ENCODE measurements at regions not wholly inside any gene's neighbourhood (a gene's known extent, or its start where the extent isn't known, plus 50 kb on each side); places are given as distances from the start of the nearest gene placed in this dataset.

DNA sequence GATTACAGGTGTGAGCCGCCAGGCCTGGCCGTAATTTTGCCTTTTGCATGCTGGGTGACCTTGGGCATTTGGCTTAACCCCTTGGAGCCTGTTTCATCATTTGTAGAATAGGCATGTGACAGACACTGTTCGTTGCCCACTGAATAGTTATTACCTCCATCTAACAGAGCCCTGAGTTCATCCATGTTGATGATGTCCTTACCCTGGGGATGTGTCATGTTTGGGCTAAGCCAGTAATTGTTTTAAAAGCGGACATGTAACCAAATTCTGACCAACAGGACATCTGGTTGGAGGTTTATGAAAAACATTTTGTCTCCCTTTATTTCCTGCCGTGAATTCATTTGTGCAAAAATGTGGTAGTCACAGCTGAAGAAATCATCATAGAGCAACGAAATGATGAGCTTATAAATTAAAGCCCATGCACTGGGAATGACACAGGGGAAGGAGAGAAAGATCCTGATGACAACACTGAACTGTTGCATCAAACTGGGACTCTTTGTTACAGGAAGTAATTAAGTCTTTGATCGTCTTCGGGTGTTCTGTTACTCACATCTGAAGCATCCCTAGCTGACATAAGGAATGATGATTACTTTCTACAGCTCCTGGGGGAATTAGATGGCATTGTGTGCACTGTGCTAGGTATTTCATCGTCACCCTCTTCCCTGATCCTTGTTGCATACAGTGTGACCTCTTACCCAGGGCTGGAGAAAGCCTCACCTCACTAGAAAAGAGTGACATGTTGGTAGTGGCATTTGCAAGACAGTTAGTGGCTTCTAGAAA is 117.8 kb downstream of the FGF18 start:
- intact Hi-C loops (cut with DNase I): no loop called here
- H3K36me3 ChIP-seq: no peaks in the 10 kb centered on the region
- ATAC-seq: peak in 1 of 8 donors; percentile 33
- 61 to 74% methylated on average over 9 of the region's 9 CpGs for WGBS, 2 donors
- no peaks in the 10 kb centered on the region for H3K27me3 ChIP-seq
- TF ChIP-seq, protein P1, sequence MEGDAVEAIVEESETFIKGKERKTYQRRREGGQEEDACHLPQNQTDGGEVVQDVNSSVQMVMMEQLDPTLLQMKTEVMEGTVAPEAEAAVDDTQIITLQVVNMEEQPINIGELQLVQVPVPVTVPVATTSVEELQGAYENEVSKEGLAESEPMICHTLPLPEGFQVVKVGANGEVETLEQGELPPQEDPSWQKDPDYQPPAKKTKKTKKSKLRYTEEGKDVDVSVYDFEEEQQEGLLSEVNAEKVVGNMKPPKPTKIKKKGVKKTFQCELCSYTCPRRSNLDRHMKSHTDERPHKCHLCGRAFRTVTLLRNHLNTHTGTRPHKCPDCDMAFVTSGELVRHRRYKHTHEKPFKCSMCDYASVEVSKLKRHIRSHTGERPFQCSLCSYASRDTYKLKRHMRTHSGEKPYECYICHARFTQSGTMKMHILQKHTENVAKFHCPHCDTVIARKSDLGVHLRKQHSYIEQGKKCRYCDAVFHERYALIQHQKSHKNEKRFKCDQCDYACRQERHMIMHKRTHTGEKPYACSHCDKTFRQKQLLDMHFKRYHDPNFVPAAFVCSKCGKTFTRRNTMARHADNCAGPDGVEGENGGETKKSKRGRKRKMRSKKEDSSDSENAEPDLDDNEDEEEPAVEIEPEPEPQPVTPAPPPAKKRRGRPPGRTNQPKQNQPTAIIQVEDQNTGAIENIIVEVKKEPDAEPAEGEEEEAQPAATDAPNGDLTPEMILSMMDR (IDR thresholded peaks at IDR 0.05): no peak
- H3K9me3 ChIP-seq: no peaks in the 10 kb centered on the region
- no peak for DNase-seq
- no peak overlapping the region for H3K4me3 ChIP-seq
- H3K27ac ChIP-seq: no peak overlapping the region
- H3K4me1 ChIP-seq: peaks cover 0 to 14% (median 0%) of the 10 kb centered on the region in 9 donors

GRCh38 chr5:171537923-171538537 is 118.6 kb downstream of the FGF18 start:
- intact Hi-C loops (cut with DNase I): no loop called here

DNA sequence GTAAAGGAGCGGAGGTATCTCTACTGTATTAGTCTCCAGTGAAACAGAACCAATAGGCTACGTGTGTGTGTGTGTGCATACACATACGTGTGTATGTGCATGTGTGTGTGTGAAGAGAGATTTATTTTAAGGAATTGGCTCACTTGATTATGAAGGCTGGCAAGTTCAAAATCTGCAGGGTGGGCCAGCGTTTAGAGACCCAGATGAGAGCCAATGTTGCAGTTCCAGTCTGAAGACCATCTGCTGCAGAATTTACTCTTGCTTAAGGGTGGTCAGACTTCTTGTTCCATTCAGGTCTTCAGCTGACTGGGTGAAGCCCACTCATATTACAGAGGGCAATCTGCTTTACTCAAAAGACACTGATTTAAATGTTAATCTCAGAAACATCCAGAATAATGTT is 119.2 kb downstream of the FGF18 start:
- no peak overlapping the region for H3K4me3 ChIP-seq
- no peaks in the 10 kb centered on the region for H3K36me3 ChIP-seq
- peaks cover 0 to 24% (median 0%) of the 10 kb centered on the region in 9 donors for H3K4me1 ChIP-seq
- ATAC-seq (no peak), DNase-seq (no peak)
- H3K27me3 ChIP-seq: no peaks in the 10 kb centered on the region
- TF ChIP-seq, protein P1 (IDR thresholded peaks at IDR 0.05): no peak
- 86 to 90% methylated on average over 4 of the region's 4 CpGs for WGBS, 2 donors
- H3K27ac ChIP-seq: no peak overlapping the region
- intact Hi-C loops (cut with DNase I): no loop called here
- no peaks in the 10 kb centered on the region for H3K9me3 ChIP-seq

More at GRCh38 chr5:171537923-171538537, 118.6 kb downstream of the FGF18 start:
- TF ChIP-seq, protein P1 (IDR thresholded peaks at IDR 0.05): no peak
- no peaks in the 10 kb centered on the region for H3K27me3 ChIP-seq
- 71 to 91% methylated on average over 3 of the region's 3 CpGs for WGBS, 2 donors
- H3K4me1 ChIP-seq: peaks cover 0 to 22% (median 0%) of the 10 kb centered on the region in 9 donors
- no peaks in the 10 kb centered on the region for H3K9me3 ChIP-seq
- ATAC-seq (no peak), DNase-seq (no peak)
- H3K27ac ChIP-seq: no peak overlapping the region
- no peaks in the 10 kb centered on the region for H3K36me3 ChIP-seq
- H3K4me3 ChIP-seq: no peak overlapping the region

DNA sequence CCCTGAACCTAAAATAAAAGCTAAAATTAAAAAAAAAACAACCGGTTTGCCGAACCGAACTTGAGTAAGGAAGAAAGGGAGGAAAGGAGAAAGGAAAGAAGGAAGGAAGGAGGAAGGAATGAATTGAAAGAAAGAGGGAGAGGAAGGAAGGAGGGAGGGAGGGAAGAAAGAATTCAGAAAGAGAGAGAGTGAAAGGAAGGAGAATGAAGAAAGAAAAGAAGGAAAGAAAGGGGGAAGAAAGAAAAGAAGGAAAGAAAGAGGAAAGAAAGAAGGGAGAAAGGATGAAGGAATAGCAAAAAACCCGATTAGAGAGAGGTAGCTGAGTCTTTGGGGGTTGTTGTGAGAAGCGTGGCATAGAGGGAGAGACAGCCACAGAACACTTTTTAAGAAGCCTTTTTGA is 121.4 kb downstream of the FGF18 start:
- Histone ChIP-seq H3K27ac (peak overlapping the region in 2 of 10 donors; percentile 9 to 12), H3K9me3 (no peaks in the 10 kb centered on the region), H3K4me1 (peaks cover 0 to 24% (median 0%) of the 10 kb centered on the region in 9 donors), H3K4me3 (no peak overlapping the region), H3K36me3 (no peaks in the 10 kb centered on the region), H3K27me3 (no peaks in the 10 kb centered on the region)
- intact Hi-C loops (cut with DNase I): no loop called here
- TF ChIP-seq, protein P1 (IDR thresholded peaks at IDR 0.05): no peak
- no peak for DNase-seq
- no peak for ATAC-seq
- 83 to 90% methylated on average over 5 of the region's 5 CpGs for WGBS, 2 donors
